Endothelial cell of umbilical vein (primary cell): ENCODE measurements at regions not wholly inside any gene's neighbourhood (a gene's known extent, or its start where the extent isn't known, plus 50 kb on each side); places are given as distances from the start of the nearest gene placed in this dataset.

Experiments
- BruUV-seq: library from RNA; stranded (reverse); fragments of 400-500 nt; replicated peaks from 2 replicates; lab custom pipeline; 2021; lab: Mats Ljungman, UMichigan
- CTCF ChIA-PET: fragments of 300-600, 350-600 bp; sonication (Branson Sonifier 250); formaldehyde crosslinking; loops from one replicate; lab custom pipeline; 2021; ENCODE audit warnings: antibody characterized with exemption, inconsistent platforms; lab: Charles Lee
- POLR2A ChIA-PET: fragments of 300-600, 350-600 bp; sonication (Branson Sonifier 250); formaldehyde crosslinking; loops from one replicate; lab custom pipeline; 2021; ENCODE audit warnings: antibody characterized with exemption, inconsistent platforms; lab: Charles Lee
- DNase-seq: peaks from one replicate; pipeline ENCODE4 v3.0.0-alpha.2; 2011; ENCODE audit warnings: low read depth, low spot score
- FAIRE-seq: peaks from 2 replicates; lab custom pipeline; 2011; peaks lifted over from hg19 to GRCh38; lab: Jason Lieb, UNC
- H2AFZ ChIP-seq: 2 replicates; pipeline ENCODE4 v1.6.0; 2012; ENCODE audit warnings: low read depth, low read length, control low read depth, inconsistent platforms
- H3K27ac ChIP-seq: 2 replicates; pipeline ENCODE4 v1.5.1; 2011; ENCODE audit warnings: low read depth, mild to moderate bottlenecking, control low read depth, low read length, moderate library complexity; ENCODE audit not compliant: insufficient read depth
- H3K27me3 ChIP-seq, 2 experiments: 2 replicates each; pipeline versions ENCODE4 v1.6.0 to v1.6.1; 2011; ENCODE audit warnings: low read length in 2 of 2, mixed read lengths in 1 of 2; ENCODE audit not compliant: control insufficient read depth in 2 of 2, insufficient read depth in 2 of 2
- H3K36me3 ChIP-seq, 2 experiments: 2 replicates in 1 of 2; 3 replicates in 1 of 2; pipeline ENCODE4 v1.5.1; 2011; ENCODE audit warnings: low read length in 2 of 2, mild to moderate bottlenecking in 1 of 2, moderate library complexity in 1 of 2; ENCODE audit not compliant: control insufficient read depth in 2 of 2, insufficient read depth in 2 of 2; ENCODE audit errors: extremely low read depth in 1 of 2
- H3K4me1 ChIP-seq: 3 replicates; pipeline ENCODE4 v1.5.1; 2011; ENCODE audit warnings: mild to moderate bottlenecking, low read length; ENCODE audit not compliant: control insufficient read depth, insufficient read depth; ENCODE audit errors: extremely low read depth
- H3K4me2 ChIP-seq: 2 replicates; pipeline ENCODE4 v1.6.1; 2011; ENCODE audit warnings: low read length, control low read depth, mixed read lengths; ENCODE audit not compliant: insufficient read depth
- H3K4me3 ChIP-seq, 3 experiments: fragments of 200-600 bp in 1 of 3; sonication (generic), shearing (Covaris generic) in 1 of 3; replicated peaks in 1 of 3; 2 replicates each; pipeline ENCODE4 v1.5.1; 2011 to 2016; ENCODE audit warnings: control low read depth in 3 of 3, low read length in 3 of 3, mild to moderate bottlenecking in 2 of 3, inconsistent platforms in 1 of 3, low read depth in 1 of 3, moderate library complexity in 1 of 3; ENCODE audit not compliant: insufficient read depth in 1 of 3
- H3K79me2 ChIP-seq: 2 replicates; pipeline ENCODE4 v1.6.0; 2012; ENCODE audit warnings: low read length, inconsistent platforms; ENCODE audit not compliant: control insufficient read depth, insufficient read depth
- H3K9ac ChIP-seq: replicated peaks from 2 replicates; pipeline ENCODE3; 2011; ENCODE audit warnings: low read length, control low read depth; ENCODE audit not compliant: insufficient read depth; ENCODE audit errors: extremely low read depth
- H3K9me1 ChIP-seq: replicated peaks from 3 replicates; pipeline ENCODE4 v1.6.0; 2011; ENCODE audit warnings: mild to moderate bottlenecking, low read length; ENCODE audit not compliant: control insufficient read depth, insufficient read depth; ENCODE audit errors: extremely low read depth
- H3K9me3 ChIP-seq: replicated peaks from 2 replicates; pipeline ENCODE4 v1.5.1; 2012; ENCODE audit warnings: low read length, inconsistent platforms; ENCODE audit not compliant: control insufficient read depth, insufficient read depth
- H4K20me1 ChIP-seq: replicated peaks from 2 replicates; pipeline ENCODE3; 2011; ENCODE audit warnings: mild to moderate bottlenecking, low read length; ENCODE audit not compliant: control insufficient read depth, insufficient read depth; ENCODE audit errors: extremely low read depth
- CTCF ChIP-seq, 2 donors: IDR thresholded peaks; 1 replicate in 1 of 2; 2 replicates in 1 of 2; pipeline ENCODE4 v1.5.1; 2011; ENCODE audit warnings: low read length in 2 of 2, mild to moderate bottlenecking in 2 of 2, moderate library complexity in 2 of 2, control low read depth in 1 of 2, inconsistent platforms in 1 of 2, low read depth in 1 of 2; ENCODE audit not compliant: insufficient read depth in 1 of 2; ENCODE audit errors: extremely low read depth in 1 of 2
- EZH2 ChIP-seq: IDR thresholded peaks from 2 replicates; pipeline ENCODE4 v1.6.1; 2012; ENCODE audit warnings: borderline replicate concordance, low read depth, mild to moderate bottlenecking, moderate library complexity, low read length, inconsistent platforms; ENCODE audit not compliant: severe bottlenecking
- FOS ChIP-seq: IDR thresholded peaks from 2 replicates; pipeline ENCODE4 v1.6.1; 2011; ENCODE audit warnings: mild to moderate bottlenecking, low read length, moderate library complexity, borderline replicate concordance; ENCODE audit not compliant: insufficient read depth
- GATA2 ChIP-seq: IDR thresholded peaks from 2 replicates; pipeline ENCODE4 v1.7.0; 2011; ENCODE audit warnings: low read depth, mild to moderate bottlenecking, moderate library complexity, mixed read lengths, low read length; ENCODE audit not compliant: insufficient read length, insufficient read depth
- JUN ChIP-seq: IDR thresholded peaks from 2 replicates; pipeline ENCODE4 v1.6.1; 2011; ENCODE audit warnings: borderline replicate concordance, low read depth; ENCODE audit not compliant: insufficient read length, insufficient read depth
- MAX ChIP-seq: IDR thresholded peaks from 2 replicates; pipeline ENCODE4 v1.6.1; 2011; ENCODE audit not compliant: insufficient read depth, insufficient read length
- MYC ChIP-seq: IDR thresholded peaks from one replicate; pipeline ENCODE4 v1.6.1; 2011; ENCODE audit warnings: mild to moderate bottlenecking, low read depth, low read length
- POLR2A ChIP-seq: IDR thresholded peaks from 2 replicates; pipeline ENCODE4 v1.6.1; 2012; ENCODE audit warnings: low read depth, mild to moderate bottlenecking, control low read depth, low read length
- POLR2AphosphoS5 ChIP-seq: IDR thresholded peaks from 2 replicates; pipeline ENCODE4 v1.6.1; 2012; ENCODE audit warnings: low read depth, mild to moderate bottlenecking, control low read depth, low read length, moderate library complexity; ENCODE audit not compliant: insufficient read depth
- dilution Hi-C: fragments of 300-500 bp; cut with MboI; formaldehyde crosslinking; loops from one replicate; pipeline ENCODE4 v1.15.0; 2019; ENCODE audit warnings: low sequenced_read_pairs; ENCODE audit not compliant: extremely low pct_ligation_motif_present
- intact Hi-C: fragments of 100-400 bp; cut with micrococcal nuclease; formaldehyde crosslinking; loops from one replicate; pipeline ENCODE4 v1.10.0; 2022

GRCh38 chr16:59154295-59154694 lies 420.2 kb upstream of the GOT2 start:
- Histone ChIP-seq H3K4me3 (no peak overlapping the region), H3K9ac (no peak overlapping the region), H3K27ac (no peak overlapping the region), H3K9me1 (no peaks in the 10 kb centered on the region), H3K4me1 (no peaks in the 10 kb centered on the region), H4K20me1 (no peaks in the 10 kb centered on the region), H2AFZ (no peak overlapping the region), H3K36me3 (no peaks in the 10 kb centered on the region), H3K9me3 (no peaks in the 10 kb centered on the region), H3K79me2 (no peaks in the 10 kb centered on the region), H3K4me2 (no peak overlapping the region), H3K27me3 (no peaks in the 10 kb centered on the region)
- ChIA-PET CTCF (interaction anchor here (0.6 kb wide), 1 partner anchor 1132 kb away, joined by 3 read pairs; no protein-coding TSS in a partner anchor), POLR2A (no interaction called here)
- TF ChIP-seq MAX = no peak
- TF ChIP-seq JUN = no peak
- TF ChIP-seq POLR2AphosphoS5 = no peak
- no peak for TF ChIP-seq EZH2
- no peak for TF ChIP-seq POLR2A
- TF ChIP-seq MYC = no peak
- no peak for TF ChIP-seq FOS
- no peak for TF ChIP-seq GATA2
- TF ChIP-seq CTCF (IDR thresholded peaks at IDR 0.05; ENCODE audit: extremely low read depth in 1 of 2, insufficient read depth in 1 of 2, low read depth in 1 of 2, low read length in 2 of 2) = no peak
- intact Hi-C loops (no loop called here), dilution Hi-C loops (no loop called here)
- BruUV-seq = no TSS peak
- DNase-seq = no peak
- FAIRE-seq = no peak
